Liver (tissue), 3 donors: ENCODE measurements at regions not wholly inside any gene's neighbourhood (a gene's known extent, or its start where the extent isn't known, plus 50 kb on each side); places are given as distances from the start of the nearest gene placed in this dataset.

Experiments used
- CTCF ChIP-seq: fragments of 150-350 bp; IDR thresholded peaks from 2 replicates; pipeline ENCODE4 v1.5.1; 2017; ENCODE audit warnings: improper control_type of control experiment, low read depth, low read length; ENCODE audit not compliant: missing input control
- EGR1 ChIP-seq, 2 donors: IDR thresholded peaks; 2 replicates each; pipeline ENCODE4 v1.6.1; 2016 to 2018; ENCODE audit warnings: antibody characterized with exemption in 2 of 2, low read depth in 2 of 2
- GABPA ChIP-seq, 2 donors: IDR thresholded peaks in 1 of 2; conservative IDR thresholded peaks in 1 of 2; 2 replicates each; pipeline ENCODE4 v1.6.1; 2016; ENCODE audit warnings: antibody characterized with exemption in 2 of 2, mild to moderate bottlenecking in 1 of 2, moderate library complexity in 1 of 2
- JUND ChIP-seq, 2 donors: IDR thresholded peaks; 2 replicates each; pipeline ENCODE4 v1.6.1; 2016; ENCODE audit warnings: antibody characterized with exemption in 2 of 2
- MAX ChIP-seq: IDR thresholded peaks from 2 replicates; pipeline ENCODE4 v1.6.1; 2016; ENCODE audit warnings: antibody characterized with exemption
- REST ChIP-seq: IDR thresholded peaks from 2 replicates; pipeline ENCODE4 v1.6.1; 2016; ENCODE audit warnings: antibody characterized with exemption, mild to moderate bottlenecking
- SP1 ChIP-seq: IDR thresholded peaks from 2 replicates; pipeline ENCODE4 v1.6.1; 2018; ENCODE audit warnings: antibody characterized with exemption, mild to moderate bottlenecking
- TAF1 ChIP-seq: conservative IDR thresholded peaks from 2 replicates; pipeline ENCODE4 v1.6.1; 2016; ENCODE audit warnings: antibody characterized with exemption, mild to moderate bottlenecking
- YY1 ChIP-seq: IDR thresholded peaks from 2 replicates; pipeline ENCODE4 v1.6.1; 2016; ENCODE audit warnings: antibody characterized with exemption, mild to moderate bottlenecking
- ZBTB33 ChIP-seq: IDR thresholded peaks from 2 replicates; pipeline ENCODE4 v1.6.1; 2016; ENCODE audit warnings: antibody characterized with exemption
- donor health status: healthy.
- donor health status: healthy.

GRCh38 chr22:48973694-48974041 lies 854.0 kb downstream of the BRD1 start:
- TF ChIP-seq SP1 (no peak), CTCF (no peak), TAF1 (no peak), JUND (IDR thresholded peaks at IDR 0.05) (no peak), YY1 (no peak), MAX (no peak), EGR1 (IDR thresholded peaks at IDR 0.05; ENCODE audit: low read depth in 2 of 2) (no peak), REST (no peak), ZBTB33 (no peak), GABPA (IDR thresholded peaks at IDR 0.05 in 1 of 2, conservative IDR thresholded peaks at IDR 0.05 in 1 of 2) (no peak)
